Mesendoderm (in vitro differentiated cells): ENCODE measurements at regions not wholly inside any gene's neighbourhood (a gene's known extent, or its start where the extent isn't known, plus 50 kb on each side); places are given as distances from the start of the nearest gene placed in this dataset.

Experiments
- DNase-seq: peaks from one replicate; pipeline ENCODE4 v3.0.0; 2013
- H2AK5ac ChIP-seq: 2 replicates; pipeline ENCODE4 v1.6.1; 2013; ENCODE audit warnings: low read length, inconsistent platforms
- H2BK120ac ChIP-seq: 2 replicates; pipeline ENCODE4 v1.6.1; 2013; ENCODE audit warnings: low read depth, mild to moderate bottlenecking, low read length, moderate library complexity, mixed read lengths
- H2BK15ac ChIP-seq: replicated peaks from 2 replicates; pipeline ENCODE4 v1.6.1; 2013; ENCODE audit warnings: low read depth, mild to moderate bottlenecking, moderate library complexity
- H2BK5ac ChIP-seq: 2 replicates; pipeline ENCODE4 v1.6.1; 2013; ENCODE audit warnings: low read length, inconsistent platforms
- H3K18ac ChIP-seq: 2 replicates; pipeline ENCODE4 v1.6.1; 2013; ENCODE audit warnings: mild to moderate bottlenecking, low read length, mixed read lengths
- H3K23ac ChIP-seq: one replicate; pipeline ENCODE4 v1.6.1; 2013; ENCODE audit warnings: low read length
- H3K27ac ChIP-seq: 2 replicates; pipeline ENCODE4 v1.5.1; 2013; ENCODE audit warnings: low read depth, mild to moderate bottlenecking, inconsistent platforms, low read length, moderate library complexity
- H3K27me3 ChIP-seq: 2 replicates; pipeline ENCODE4 v1.6.1; 2013; ENCODE audit warnings: low read length, control low read depth, mild to moderate bottlenecking, inconsistent platforms; ENCODE audit not compliant: insufficient read depth, poor library complexity
- H3K36me3 ChIP-seq: 2 replicates; pipeline ENCODE4 v1.6.1; 2013; ENCODE audit warnings: low read length, inconsistent platforms; ENCODE audit not compliant: control insufficient read depth, insufficient read depth
- H3K4ac ChIP-seq: one replicate; pipeline ENCODE4 v1.6.1; 2013; ENCODE audit warnings: low read depth, mild to moderate bottlenecking, low read length, moderate library complexity
- H3K4me1 ChIP-seq: 2 replicates; pipeline ENCODE4 v1.6.1; 2013; ENCODE audit warnings: low read depth, low read length, inconsistent platforms; ENCODE audit not compliant: control insufficient read depth
- H3K4me2 ChIP-seq: 2 replicates; pipeline ENCODE4 v1.6.1; 2013; ENCODE audit warnings: low read length
- H3K4me3 ChIP-seq: 2 replicates; pipeline ENCODE4 v1.5.1; 2013; ENCODE audit warnings: mild to moderate bottlenecking, low read length
- H3K56ac ChIP-seq: one replicate; pipeline ENCODE4 v1.6.1; 2013; ENCODE audit warnings: low read length
- H3K79me1 ChIP-seq: 2 replicates; pipeline ENCODE4 v1.6.1; 2013; ENCODE audit warnings: low read length, inconsistent platforms
- H3K79me2 ChIP-seq: 2 replicates; pipeline ENCODE4 v1.6.1; 2013; ENCODE audit warnings: mild to moderate bottlenecking, low read length; ENCODE audit not compliant: control insufficient read depth, insufficient read depth
- H3K9ac ChIP-seq: 2 replicates; pipeline ENCODE4 v1.6.1; 2013; ENCODE audit warnings: low read length, inconsistent platforms
- H4K5ac ChIP-seq: one replicate; pipeline ENCODE4 v1.6.1; 2013; ENCODE audit warnings: low read length
- H4K8ac ChIP-seq: one replicate; pipeline ENCODE4 v1.6.1; 2013; ENCODE audit warnings: low read depth, mild to moderate bottlenecking, control low read depth, low read length, moderate library complexity
- WGBS: extraction: QIAGEN DNeasy Blood & Tissue Kit; methylation state at CpG from one replicate; pipeline ENCODE4 v1.1.7; 2013; ENCODE audit warnings: low lambda C conversion rate, missing lambda C conversion rate; ENCODE audit not compliant: insufficient coverage; ENCODE audit errors: extremely low coverage; 5-methylcytosine and 5-hydroxymethylcytosine counted together

- Histone ChIP-seq H2AK5ac (no peak overlapping the region), H2BK120ac (no peak overlapping the region), H3K4me1 (no peaks in the 10 kb centered on the region), H3K9ac (no peak overlapping the region), H3K27ac (no peak overlapping the region), H3K4me2 (no peak overlapping the region), H3K4ac (no peak overlapping the region), H2BK5ac (no peak overlapping the region), H2BK15ac (no peak overlapping the region), H3K36me3 (no peaks in the 10 kb centered on the region), H3K79me1 (no peaks in the 10 kb centered on the region), H3K4me3 (no peak overlapping the region), H3K23ac (no peak overlapping the region), H3K27me3 (no peaks in the 10 kb centered on the region), H3K79me2 (no peaks in the 10 kb centered on the region), H4K5ac (no peak overlapping the region), H3K56ac (no peak overlapping the region), H4K8ac (no peak overlapping the region), H3K18ac (no peak overlapping the region)
- DNase-seq, result peak; percentile 27
- no CpG with 5 or more reads among the region's 1 CpG for WGBS
Observed at GRCh38 chr1:83705091-83705490, 293.8 kb downstream of the TTLL7 start.

GRCh38 chr1:83704350-83704749, 294.6 kb downstream of the TTLL7 start:
- Histone ChIP-seq H3K18ac (no peak overlapping the region), H3K36me3 (no peaks in the 10 kb centered on the region), H2BK120ac (no peak overlapping the region), H3K4me3 (no peak overlapping the region), H3K79me1 (no peaks in the 10 kb centered on the region), H4K5ac (no peak overlapping the region), H2BK5ac (no peak overlapping the region), H3K23ac (no peak overlapping the region), H3K4ac (no peak overlapping the region), H2BK15ac (no peak overlapping the region), H3K79me2 (no peaks in the 10 kb centered on the region), H3K56ac (no peak overlapping the region), H2AK5ac (no peak overlapping the region), H3K4me1 (no peaks in the 10 kb centered on the region), H4K8ac (no peak overlapping the region), H3K27ac (no peak overlapping the region), H3K9ac (no peak overlapping the region), H3K27me3 (no peaks in the 10 kb centered on the region), H3K4me2 (no peak overlapping the region)
- peak; percentile 60 for DNase-seq

GRCh38 chr1:83702356-83702755, 296.6 kb downstream of the TTLL7 start:
- Histone ChIP-seq H2BK120ac (no peak overlapping the region), H3K9ac (no peak overlapping the region), H3K23ac (no peak overlapping the region), H4K8ac (no peak overlapping the region), H3K4me3 (no peak overlapping the region), H2BK15ac (no peak overlapping the region), H3K4me2 (no peak overlapping the region), H3K4me1 (no peaks in the 10 kb centered on the region), H4K5ac (no peak overlapping the region), H2AK5ac (no peak overlapping the region), H3K27ac (no peak overlapping the region), H2BK5ac (no peak overlapping the region), H3K27me3 (no peaks in the 10 kb centered on the region), H3K36me3 (no peaks in the 10 kb centered on the region), H3K79me1 (no peaks in the 10 kb centered on the region), H3K4ac (no peak overlapping the region), H3K56ac (no peak overlapping the region), H3K79me2 (no peaks in the 10 kb centered on the region), H3K18ac (no peak overlapping the region)
- no CpG with 5 or more reads among the region's 1 CpG for WGBS
- no peak for DNase-seq

- no peak for DNase-seq
- H3K27ac ChIP-seq, result no peak overlapping the region
- H3K4me3 ChIP-seq, result no peak overlapping the region
- H2BK15ac ChIP-seq, result no peak overlapping the region
- H3K36me3 ChIP-seq, result no peaks in the 10 kb centered on the region
- H3K23ac ChIP-seq, result no peak overlapping the region
- H2AK5ac ChIP-seq, result no peak overlapping the region
- no peak overlapping the region for H3K18ac ChIP-seq
- no peak overlapping the region for H2BK120ac ChIP-seq
- H3K79me2 ChIP-seq, result no peaks in the 10 kb centered on the region
- no peak overlapping the region for H3K56ac ChIP-seq
- no peak overlapping the region for H2BK5ac ChIP-seq
- H3K79me1 ChIP-seq, result no peaks in the 10 kb centered on the region
- no peak overlapping the region for H4K5ac ChIP-seq
- H3K4me2 ChIP-seq, result no peak overlapping the region
- H3K9ac ChIP-seq, result no peak overlapping the region
- H3K27me3 ChIP-seq, result no peaks in the 10 kb centered on the region
- no peak overlapping the region for H4K8ac ChIP-seq
- no peak overlapping the region for H3K4ac ChIP-seq
- no CpG with 5 or more reads among the region's 2 CpGs for WGBS
- H3K4me1 ChIP-seq, result no peaks in the 10 kb centered on the region
Observed at GRCh38 chr1:83701355-83701754, 297.6 kb downstream of the TTLL7 start.

- Histone ChIP-seq H4K5ac (no peak overlapping the region), H3K4me2 (no peak overlapping the region), H2BK5ac (no peak overlapping the region), H2BK120ac (no peak overlapping the region), H2BK15ac (no peak overlapping the region), H3K27me3 (no peaks in the 10 kb centered on the region), H3K4me1 (peaks cover 8% of the 10 kb centered on the region), H3K27ac (no peak overlapping the region), H3K9ac (no peak overlapping the region), H3K79me1 (no peaks in the 10 kb centered on the region), H3K56ac (no peak overlapping the region), H3K18ac (no peak overlapping the region), H2AK5ac (no peak overlapping the region), H3K23ac (no peak overlapping the region), H3K79me2 (no peaks in the 10 kb centered on the region), H4K8ac (no peak overlapping the region), H3K4me3 (no peak overlapping the region), H3K36me3 (no peaks in the 10 kb centered on the region), H3K4ac (no peak overlapping the region)
- DNase-seq, result no peak
- WGBS, result no CpG with 5 or more reads among the region's 2 CpGs
Observed at GRCh38 chr1:83698644-83699043, 300.3 kb downstream of the TTLL7 start.

GRCh38 chr1:83697961-83698360, 301.0 kb downstream of the TTLL7 start:
- no peak overlapping the region for H2BK120ac ChIP-seq
- H3K27ac ChIP-seq, result no peak overlapping the region
- H3K79me1 ChIP-seq, result no peaks in the 10 kb centered on the region
- H3K4me3 ChIP-seq, result no peak overlapping the region
- no peaks in the 10 kb centered on the region for H3K27me3 ChIP-seq
- no peak overlapping the region for H3K4ac ChIP-seq
- peaks cover 8% of the 10 kb centered on the region for H3K4me1 ChIP-seq
- no peak overlapping the region for H2AK5ac ChIP-seq
- no peak overlapping the region for H3K23ac ChIP-seq
- H3K56ac ChIP-seq, result no peak overlapping the region
- H3K79me2 ChIP-seq, result no peaks in the 10 kb centered on the region
- H3K9ac ChIP-seq, result no peak overlapping the region
- no peak overlapping the region for H3K4me2 ChIP-seq
- no peak overlapping the region for H4K8ac ChIP-seq
- no peak overlapping the region for H4K5ac ChIP-seq
- no peaks in the 10 kb centered on the region for H3K36me3 ChIP-seq
- no peak overlapping the region for H2BK5ac ChIP-seq
- H3K18ac ChIP-seq, result no peak overlapping the region
- H2BK15ac ChIP-seq, result no peak overlapping the region
- DNase-seq, result no peak
